ENCODE measurements at regions not wholly inside any gene's neighbourhood (a gene's known extent, or its start where the extent isn't known, plus 50 kb on each side); places are given as distances from the start of the nearest gene placed in this dataset.

DNA sequence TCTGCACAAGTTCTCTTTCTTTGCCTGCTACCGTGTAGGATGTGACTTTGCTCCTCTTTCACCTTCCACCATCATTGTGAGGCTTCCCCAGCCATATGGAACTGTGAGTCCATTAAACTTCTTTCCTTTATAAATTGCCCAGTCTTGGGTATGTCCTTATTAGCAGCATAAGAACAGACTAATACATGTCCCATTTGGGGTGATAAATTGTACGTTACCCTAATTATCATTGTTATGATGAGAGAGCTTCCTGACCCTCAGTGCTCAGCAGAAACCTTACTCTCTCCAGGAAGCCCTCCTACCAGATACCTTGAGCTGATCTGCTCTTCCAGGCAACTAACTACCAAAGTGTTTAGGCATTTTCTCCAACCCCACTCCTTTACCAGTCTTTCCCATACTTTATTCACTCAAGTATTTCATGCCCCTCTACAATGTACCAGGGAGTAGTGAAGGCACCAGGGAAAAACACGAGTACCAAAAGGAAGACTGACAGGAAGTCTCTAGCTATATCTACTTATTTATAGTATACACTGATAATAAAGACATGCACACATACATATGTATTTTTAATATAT lies 196.2 kb downstream of the MYCN start:
- Histone ChIP-seq H4K20me1 (ENCODE audit: insufficient read depth, low read length) (no peaks in the 10 kb centered on the region), H3K4me2 (ENCODE audit: low read length) (no peak overlapping the region), H3K27me3 (ENCODE audit: insufficient read depth, low read length) (no peaks in the 10 kb centered on the region), H3K27ac (ENCODE audit: low read depth, low read length, poor library complexity, severe bottlenecking) (no peak overlapping the region), H3K9me2 (ENCODE audit: low read depth, low read length) (no peaks in the 10 kb centered on the region), H3F3A (ENCODE audit: insufficient read depth, low read length) (no peaks in the 10 kb centered on the region), H3K9me3 (ENCODE audit: low read length) (no peaks in the 10 kb centered on the region), H3K4me1 (ENCODE audit: insufficient read depth, low read length, severe bottlenecking) (no peaks in the 10 kb centered on the region), H3K9ac (ENCODE audit: low read length) (no peak overlapping the region), H3K79me2 (ENCODE audit: insufficient read depth, low read length) (no peaks in the 10 kb centered on the region), H2AFZ (ENCODE audit: low read length) (no peak overlapping the region), H3K4me3 (ENCODE audit: low read depth, low read length, poor library complexity, severe bottlenecking) (no peak overlapping the region), H3K36me3 (ENCODE audit: insufficient read depth, low read length) (no peaks in the 10 kb centered on the region)
- TF ChIP-seq EZH2 (IDR thresholded peaks at IDR 0.05; ENCODE audit: borderline replicate concordance, low read length) = no peak
- TF ChIP-seq, protein P1, sequence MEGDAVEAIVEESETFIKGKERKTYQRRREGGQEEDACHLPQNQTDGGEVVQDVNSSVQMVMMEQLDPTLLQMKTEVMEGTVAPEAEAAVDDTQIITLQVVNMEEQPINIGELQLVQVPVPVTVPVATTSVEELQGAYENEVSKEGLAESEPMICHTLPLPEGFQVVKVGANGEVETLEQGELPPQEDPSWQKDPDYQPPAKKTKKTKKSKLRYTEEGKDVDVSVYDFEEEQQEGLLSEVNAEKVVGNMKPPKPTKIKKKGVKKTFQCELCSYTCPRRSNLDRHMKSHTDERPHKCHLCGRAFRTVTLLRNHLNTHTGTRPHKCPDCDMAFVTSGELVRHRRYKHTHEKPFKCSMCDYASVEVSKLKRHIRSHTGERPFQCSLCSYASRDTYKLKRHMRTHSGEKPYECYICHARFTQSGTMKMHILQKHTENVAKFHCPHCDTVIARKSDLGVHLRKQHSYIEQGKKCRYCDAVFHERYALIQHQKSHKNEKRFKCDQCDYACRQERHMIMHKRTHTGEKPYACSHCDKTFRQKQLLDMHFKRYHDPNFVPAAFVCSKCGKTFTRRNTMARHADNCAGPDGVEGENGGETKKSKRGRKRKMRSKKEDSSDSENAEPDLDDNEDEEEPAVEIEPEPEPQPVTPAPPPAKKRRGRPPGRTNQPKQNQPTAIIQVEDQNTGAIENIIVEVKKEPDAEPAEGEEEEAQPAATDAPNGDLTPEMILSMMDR (IDR thresholded peaks at IDR 0.05; ENCODE audit: low read length) = no peak

DNA sequence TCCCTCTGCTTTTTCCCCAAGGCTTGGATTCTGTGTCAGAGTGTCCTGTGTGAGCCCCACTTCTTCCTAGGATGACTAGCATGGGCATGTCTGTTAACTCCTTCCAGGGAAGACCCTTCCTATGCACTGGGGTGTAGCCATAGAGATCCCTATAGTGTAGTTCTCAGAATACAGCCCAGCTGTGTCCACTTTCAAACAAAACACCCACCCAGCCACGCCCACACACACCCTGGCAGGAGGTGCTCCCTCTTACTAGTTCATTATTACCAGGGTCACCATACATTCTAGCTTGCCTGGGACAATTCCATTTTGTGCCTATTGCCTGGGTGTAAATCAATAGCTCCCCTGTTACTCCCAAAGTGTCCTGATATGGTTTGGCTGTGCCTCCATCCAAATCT lies 195.6 kb downstream of the MYCN start:
- Histone ChIP-seq H3K4me1 (ENCODE audit: insufficient read depth, low read length, severe bottlenecking) (no peaks in the 10 kb centered on the region), H3K27me3 (ENCODE audit: insufficient read depth, low read length) (no peaks in the 10 kb centered on the region), H3F3A (ENCODE audit: insufficient read depth, low read length) (no peaks in the 10 kb centered on the region), H3K4me2 (ENCODE audit: low read length) (no peak overlapping the region), H3K9ac (ENCODE audit: low read length) (no peak overlapping the region), H3K36me3 (ENCODE audit: insufficient read depth, low read length) (no peaks in the 10 kb centered on the region), H3K4me3 (ENCODE audit: low read depth, low read length, poor library complexity, severe bottlenecking) (no peak overlapping the region), H4K20me1 (ENCODE audit: insufficient read depth, low read length) (no peaks in the 10 kb centered on the region), H2AFZ (ENCODE audit: low read length) (no peak overlapping the region), H3K9me3 (ENCODE audit: low read length) (no peaks in the 10 kb centered on the region), H3K27ac (ENCODE audit: low read depth, low read length, poor library complexity, severe bottlenecking) (no peak overlapping the region), H3K9me2 (ENCODE audit: low read depth, low read length) (no peaks in the 10 kb centered on the region), H3K79me2 (ENCODE audit: insufficient read depth, low read length) (no peaks in the 10 kb centered on the region)
- no peak for TF ChIP-seq EZH2 (IDR thresholded peaks at IDR 0.05; ENCODE audit: borderline replicate concordance, low read length)
- TF ChIP-seq, protein P1 (IDR thresholded peaks at IDR 0.05; ENCODE audit: low read length) = no peak

DNA sequence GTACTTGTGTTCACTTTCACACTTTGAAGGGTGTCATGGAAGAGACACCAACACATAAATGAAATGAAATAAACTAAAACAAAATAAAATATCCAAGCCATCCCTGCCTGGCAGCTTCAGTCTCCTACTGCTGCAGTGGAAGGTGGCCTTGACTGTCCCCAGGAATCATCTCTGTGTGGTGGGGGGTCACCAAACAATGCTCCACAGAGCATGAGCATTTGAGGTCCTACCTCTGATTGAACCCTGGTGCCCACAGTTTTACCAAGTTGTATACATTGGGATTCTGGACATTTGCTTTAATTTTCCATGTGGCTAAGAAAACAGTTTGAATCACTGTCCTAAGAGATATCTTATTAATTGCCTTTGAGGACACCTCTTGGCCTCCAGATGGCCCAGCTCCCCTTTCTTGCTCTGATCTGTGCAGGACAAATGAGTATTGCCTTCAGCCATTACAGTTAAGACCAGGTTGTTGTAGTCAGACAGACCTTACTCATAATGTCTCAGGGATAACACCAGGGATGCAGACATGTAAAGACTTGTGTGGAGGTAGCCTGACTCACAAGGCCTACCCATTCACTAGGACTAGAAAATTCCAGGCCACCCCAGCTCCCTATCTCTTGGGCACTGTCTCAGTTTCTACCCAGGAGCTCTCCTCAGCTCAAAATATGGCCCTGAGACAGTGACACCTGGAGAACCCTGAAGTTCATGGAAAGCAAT lies 195.0 kb downstream of the MYCN start:
- Histone ChIP-seq H3F3A (ENCODE audit: insufficient read depth, low read length) (no peaks in the 10 kb centered on the region), H3K79me2 (ENCODE audit: insufficient read depth, low read length) (no peaks in the 10 kb centered on the region), H3K4me3 (ENCODE audit: low read depth, low read length, poor library complexity, severe bottlenecking) (no peak overlapping the region), H2AFZ (ENCODE audit: low read length) (no peak overlapping the region), H3K4me1 (ENCODE audit: insufficient read depth, low read length, severe bottlenecking) (no peaks in the 10 kb centered on the region), H3K9ac (ENCODE audit: low read length) (no peak overlapping the region), H3K36me3 (ENCODE audit: insufficient read depth, low read length) (no peaks in the 10 kb centered on the region), H3K9me3 (ENCODE audit: low read length) (no peaks in the 10 kb centered on the region), H3K9me2 (ENCODE audit: low read depth, low read length) (no peaks in the 10 kb centered on the region), H3K27me3 (ENCODE audit: insufficient read depth, low read length) (no peaks in the 10 kb centered on the region), H4K20me1 (ENCODE audit: insufficient read depth, low read length) (no peaks in the 10 kb centered on the region), H3K4me2 (ENCODE audit: low read length) (no peak overlapping the region), H3K27ac (ENCODE audit: low read depth, low read length, poor library complexity, severe bottlenecking) (no peak overlapping the region)
- TF ChIP-seq, protein P1 (IDR thresholded peaks at IDR 0.05; ENCODE audit: low read length) = no peak
- TF ChIP-seq EZH2 (IDR thresholded peaks at IDR 0.05; ENCODE audit: borderline replicate concordance, low read length) = no peak
